ENCODE measurements at regions not wholly inside any gene's neighbourhood (a gene's known extent, or its start where the extent isn't known, plus 50 kb on each side); places are given as distances from the start of the nearest gene placed in this dataset.

DNA sequence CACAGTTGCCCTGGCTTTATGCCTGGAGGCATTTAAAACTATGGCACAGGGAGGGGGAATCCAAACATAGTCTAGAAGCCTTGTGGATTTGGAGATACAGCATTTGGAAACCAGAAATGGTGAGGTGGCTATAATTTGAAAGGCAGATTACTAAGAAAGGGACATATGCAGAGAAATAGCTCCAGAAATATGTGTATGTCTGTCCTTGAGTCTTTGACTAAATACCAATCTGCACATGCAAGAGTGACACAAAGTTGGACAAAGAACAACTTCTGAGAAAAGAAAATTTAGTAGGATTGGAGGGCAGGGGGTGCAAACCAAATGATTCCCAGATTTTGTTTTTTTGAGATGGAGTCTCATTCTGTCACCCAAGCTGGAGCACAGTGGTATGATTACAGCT, 229.6 kb downstream of the TMEM26 start:
- no peak for TF ChIP-seq POLR2A (IDR thresholded peaks at IDR 0.05; ENCODE audit: low read depth, low read length)
- TF ChIP-seq, protein P1, sequence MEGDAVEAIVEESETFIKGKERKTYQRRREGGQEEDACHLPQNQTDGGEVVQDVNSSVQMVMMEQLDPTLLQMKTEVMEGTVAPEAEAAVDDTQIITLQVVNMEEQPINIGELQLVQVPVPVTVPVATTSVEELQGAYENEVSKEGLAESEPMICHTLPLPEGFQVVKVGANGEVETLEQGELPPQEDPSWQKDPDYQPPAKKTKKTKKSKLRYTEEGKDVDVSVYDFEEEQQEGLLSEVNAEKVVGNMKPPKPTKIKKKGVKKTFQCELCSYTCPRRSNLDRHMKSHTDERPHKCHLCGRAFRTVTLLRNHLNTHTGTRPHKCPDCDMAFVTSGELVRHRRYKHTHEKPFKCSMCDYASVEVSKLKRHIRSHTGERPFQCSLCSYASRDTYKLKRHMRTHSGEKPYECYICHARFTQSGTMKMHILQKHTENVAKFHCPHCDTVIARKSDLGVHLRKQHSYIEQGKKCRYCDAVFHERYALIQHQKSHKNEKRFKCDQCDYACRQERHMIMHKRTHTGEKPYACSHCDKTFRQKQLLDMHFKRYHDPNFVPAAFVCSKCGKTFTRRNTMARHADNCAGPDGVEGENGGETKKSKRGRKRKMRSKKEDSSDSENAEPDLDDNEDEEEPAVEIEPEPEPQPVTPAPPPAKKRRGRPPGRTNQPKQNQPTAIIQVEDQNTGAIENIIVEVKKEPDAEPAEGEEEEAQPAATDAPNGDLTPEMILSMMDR (conservative IDR thresholded peaks at IDR 0.05; ENCODE audit: low read depth, low read length): no peak
- TF ChIP-seq RFX5 (IDR thresholded peaks at IDR 0.05; ENCODE audit: low read depth, low read length): no peak
- no peak for TF ChIP-seq BHLHE40 (IDR thresholded peaks at IDR 0.05; ENCODE audit: low read depth, low read length)
- no peak for TF ChIP-seq MAZ (IDR thresholded peaks at IDR 0.05; ENCODE audit: borderline replicate concordance, low read depth, low read length)
- TF ChIP-seq, protein P2, sequence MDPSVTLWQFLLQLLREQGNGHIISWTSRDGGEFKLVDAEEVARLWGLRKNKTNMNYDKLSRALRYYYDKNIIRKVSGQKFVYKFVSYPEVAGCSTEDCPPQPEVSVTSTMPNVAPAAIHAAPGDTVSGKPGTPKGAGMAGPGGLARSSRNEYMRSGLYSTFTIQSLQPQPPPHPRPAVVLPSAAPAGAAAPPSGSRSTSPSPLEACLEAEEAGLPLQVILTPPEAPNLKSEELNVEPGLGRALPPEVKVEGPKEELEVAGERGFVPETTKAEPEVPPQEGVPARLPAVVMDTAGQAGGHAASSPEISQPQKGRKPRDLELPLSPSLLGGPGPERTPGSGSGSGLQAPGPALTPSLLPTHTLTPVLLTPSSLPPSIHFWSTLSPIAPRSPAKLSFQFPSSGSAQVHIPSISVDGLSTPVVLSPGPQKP (IDR thresholded peaks at IDR 0.05; ENCODE audit: borderline replicate concordance, low read depth, low read length): no peak
